SK-N-SH (cell line): ENCODE measurements at regions not wholly inside any gene's neighbourhood (a gene's known extent, or its start where the extent isn't known, plus 50 kb on each side); places are given as distances from the start of the nearest gene placed in this dataset.

Source experiments
- CTCF ChIA-PET: fragments of 300-600, 350-600 bp; formaldehyde crosslinking; extraction: SDS; loops from one replicate; lab custom pipeline; 2021; lab: Yijun Ruan, JAX
- POLR2A ChIA-PET: fragments of 350-600 bp; sonication (Branson Sonifier 250); formaldehyde crosslinking; extraction: SDS; loops from one replicate; lab custom pipeline; 2020; ENCODE audit warnings: antibody characterized with exemption, inconsistent platforms; lab: Yijun Ruan, JAX
- DNase-seq: peaks from one replicate; pipeline ENCODE4 v3.0.0; 2012
- H2AFZ ChIP-seq: fragments of 200-600 bp; sonication (generic); 2 replicates; pipeline ENCODE4 v1.8.1; 2016; ENCODE audit warnings: antibody characterized with exemption, mild to moderate bottlenecking, low read depth
- H3F3A ChIP-seq: fragments of 200-600 bp; sonication (generic); replicated peaks from 2 replicates; pipeline ENCODE3; 2016; ENCODE audit warnings: antibody characterized with exemption, mild to moderate bottlenecking; ENCODE audit not compliant: insufficient read depth
- H3K27ac ChIP-seq, 2 experiments: fragments of 200-500 bp in 1 of 2; fragments of 200-600 bp in 1 of 2; sonication (Bioruptor generic) in 1 of 2; sonication (generic), shearing (Covaris generic) in 1 of 2; 2 replicates each; pipeline versions ENCODE4 v1.5.1 to v1.6.1; 2014 to 2016; ENCODE audit warnings: low read depth in 2 of 2, inconsistent platforms in 1 of 2, low read length in 1 of 2, mild to moderate bottlenecking in 1 of 2, mixed read lengths in 1 of 2
- H3K27me3 ChIP-seq: fragments of 200-600 bp; sonication (generic), shearing (Covaris generic); 2 replicates; pipeline ENCODE4 v1.6.1; 2016; ENCODE audit warnings: mixed run types; ENCODE audit not compliant: insufficient read depth
- H3K36me3 ChIP-seq, 2 experiments: fragments of 200-500 bp in 1 of 2; fragments of 200-600 bp in 1 of 2; sonication (Bioruptor generic) in 1 of 2; sonication (generic) in 1 of 2; replicated peaks in 1 of 2; 2 replicates each; pipeline versions ENCODE3 to v1.5.1; 2014 to 2016; ENCODE audit warnings: low read length in 1 of 2, mild to moderate bottlenecking in 1 of 2; ENCODE audit not compliant: insufficient read depth in 2 of 2, control insufficient read depth in 1 of 2
- H3K4me1 ChIP-seq, 2 experiments: fragments of 200-500 bp in 1 of 2; fragments of 200-600 bp in 1 of 2; sonication (Bioruptor generic) in 1 of 2; sonication (generic), shearing (Covaris generic) in 1 of 2; 2 replicates each; pipeline versions ENCODE4 v1.5.1 to v1.6.1; 2014 to 2016; ENCODE audit warnings: low read depth in 1 of 2, low read length in 1 of 2, mixed run types in 1 of 2; ENCODE audit not compliant: insufficient read depth in 2 of 2, control insufficient read depth in 1 of 2
- H3K4me2 ChIP-seq: fragments of 200-600 bp; sonication (generic), shearing (Covaris generic); 2 replicates; pipeline ENCODE4 v1.6.1; 2017; ENCODE audit warnings: mixed run types
- H3K4me3 ChIP-seq, 2 experiments: fragments of 200-500 bp in 1 of 2; fragments of 200-600 bp in 1 of 2; sonication (Bioruptor generic) in 1 of 2; sonication (generic), shearing (Covaris generic) in 1 of 2; 2 replicates each; pipeline versions ENCODE4 v1.5.1 to v1.8.1; 2014 to 2016; ENCODE audit warnings: low read depth in 2 of 2, inconsistent platforms in 1 of 2, low read length in 1 of 2, mild to moderate bottlenecking in 1 of 2, mixed read lengths in 1 of 2, moderate library complexity in 1 of 2
- H3K79me2 ChIP-seq: fragments of 200-600 bp; sonication (generic); 2 replicates; pipeline ENCODE4 v1.8.1; 2017; ENCODE audit warnings: mild to moderate bottlenecking; ENCODE audit not compliant: insufficient read depth
- H3K9ac ChIP-seq: fragments of 200-600 bp; sonication (generic); 2 replicates; pipeline ENCODE4 v1.6.1; 2017; ENCODE audit warnings: mixed run types
- H3K9me2 ChIP-seq: fragments of 200-600 bp; sonication (generic); 2 replicates; pipeline ENCODE4 v1.6.1; 2017; ENCODE audit warnings: mixed run types
- H3K9me3 ChIP-seq: fragments of 200-600 bp; sonication (generic); 2 replicates; pipeline ENCODE4 v1.6.1; 2017; ENCODE audit warnings: mixed run types, mild to moderate bottlenecking, moderate library complexity
- H4K20me1 ChIP-seq: fragments of 200-600 bp; sonication (generic); 2 replicates; pipeline ENCODE4 v1.6.1; 2017; ENCODE audit warnings: mild to moderate bottlenecking, mixed run types; ENCODE audit not compliant: insufficient read depth
- EP300 ChIP-seq, 2 experiments: IDR thresholded peaks; 2 replicates each; pipeline versions ENCODE4 v1.4.0 to v1.6.1; 2012; ENCODE audit warnings: borderline replicate concordance in 1 of 2, low read depth in 1 of 2, low read length in 1 of 2
- EZH2phosphoT487 ChIP-seq: fragments of 200-600 bp; sonication (generic); IDR thresholded peaks from 2 replicates; pipeline ENCODE4 v1.6.1; 2017; ENCODE audit warnings: low read depth, mixed run types, mild to moderate bottlenecking, antibody characterized with exemption, moderate library complexity, borderline replicate concordance
- FOXJ3 ChIP-seq: sonication (generic); formaldehyde crosslinking; IDR thresholded peaks from 2 replicates; pipeline ENCODE4 v1.5.1; 2020; ENCODE audit warnings: mild to moderate bottlenecking, missing genetic modification reagents
- FOXM1 ChIP-seq: IDR thresholded peaks from 2 replicates; pipeline ENCODE4 v1.4.0; 2012; ENCODE audit warnings: low read depth, mild to moderate bottlenecking
- GABPA ChIP-seq: IDR thresholded peaks from 2 replicates; pipeline ENCODE4 v1.4.0; 2012; ENCODE audit warnings: low read depth, mild to moderate bottlenecking
- JUND ChIP-seq: IDR thresholded peaks from 2 replicates; pipeline ENCODE4 v1.4.0; 2012
- RAD21 ChIP-seq: IDR thresholded peaks from 2 replicates; pipeline ENCODE4 v1.6.1; 2012; ENCODE audit warnings: mild to moderate bottlenecking, low read length
- RCOR1 ChIP-seq: fragments of 150-350 bp; IDR thresholded peaks from 2 replicates; pipeline ENCODE4 v1.6.1; 2017; ENCODE audit warnings: antibody characterized with exemption, low read length
- SMC3 ChIP-seq: IDR thresholded peaks from 2 replicates; pipeline ENCODE4 v1.6.1; 2012; ENCODE audit warnings: low read depth, low read length, improper control_type of control experiment
- WGBS: methylation state at CpG from one replicate; pipeline ENCODE4 v1.1.6; 2017; ENCODE audit warnings: low lambda C conversion rate; 5-methylcytosine and 5-hydroxymethylcytosine counted together
- TF ChIP-seq, protein P1 (sequence below): fragments of 200-600 bp; sonication (generic); IDR thresholded peaks from 2 replicates; pipeline ENCODE4 v1.6.1; 2017; ENCODE audit warnings: antibody characterized with exemption, mild to moderate bottlenecking, moderate library complexity
- TF ChIP-seq, protein P2 (sequence below): IDR thresholded peaks from 2 replicates; pipeline ENCODE4 v1.4.0; 2012; ENCODE audit warnings: low read depth
- TF ChIP-seq, protein P3 (sequence below): IDR thresholded peaks from 2 replicates; pipeline ENCODE4 v1.6.1; 2012; ENCODE audit warnings: mild to moderate bottlenecking, low read depth, low read length, moderate library complexity
- TF ChIP-seq, protein P4 (sequence below): fragments of 150-350 bp; IDR thresholded peaks from 2 replicates; pipeline ENCODE4 v1.6.1; 2017; ENCODE audit warnings: antibody characterized with exemption, low read length, low read depth, borderline replicate concordance

DNA sequence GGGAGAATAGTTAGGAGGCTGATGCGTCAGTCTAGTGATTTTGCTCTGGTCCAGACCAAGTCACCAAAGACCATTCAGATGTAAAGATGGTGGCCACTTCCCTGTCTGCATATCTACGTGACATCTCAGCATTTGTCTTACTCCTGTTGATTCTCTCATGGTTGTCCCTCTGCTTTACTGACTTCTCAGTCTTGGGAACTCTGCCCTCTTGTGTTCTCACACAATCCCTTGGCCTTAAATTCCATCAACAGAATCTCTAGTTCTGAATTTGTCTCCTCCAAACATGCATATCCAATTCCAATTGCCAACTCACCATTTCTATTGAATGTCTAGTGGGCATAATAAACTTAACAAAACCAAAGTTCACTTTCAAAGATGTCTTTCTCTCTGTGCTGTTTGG lies 147.8 kb downstream of the SLC24A2 start:
- H3K4me2 ChIP-seq = no peak overlapping the region
- no peaks in the 10 kb centered on the region for H3K27me3 ChIP-seq
- H3K36me3 ChIP-seq = no peaks in the 10 kb centered on the region
- DNase-seq = no peak
- POLR2A ChIA-PET = no interaction called here
- H3K9me3 ChIP-seq = no peaks in the 10 kb centered on the region
- H3F3A ChIP-seq = no peaks in the 10 kb centered on the region
- no peaks in the 10 kb centered on the region for H3K4me1 ChIP-seq
- H2AFZ ChIP-seq = no peak overlapping the region
- TF ChIP-seq, protein P1, sequence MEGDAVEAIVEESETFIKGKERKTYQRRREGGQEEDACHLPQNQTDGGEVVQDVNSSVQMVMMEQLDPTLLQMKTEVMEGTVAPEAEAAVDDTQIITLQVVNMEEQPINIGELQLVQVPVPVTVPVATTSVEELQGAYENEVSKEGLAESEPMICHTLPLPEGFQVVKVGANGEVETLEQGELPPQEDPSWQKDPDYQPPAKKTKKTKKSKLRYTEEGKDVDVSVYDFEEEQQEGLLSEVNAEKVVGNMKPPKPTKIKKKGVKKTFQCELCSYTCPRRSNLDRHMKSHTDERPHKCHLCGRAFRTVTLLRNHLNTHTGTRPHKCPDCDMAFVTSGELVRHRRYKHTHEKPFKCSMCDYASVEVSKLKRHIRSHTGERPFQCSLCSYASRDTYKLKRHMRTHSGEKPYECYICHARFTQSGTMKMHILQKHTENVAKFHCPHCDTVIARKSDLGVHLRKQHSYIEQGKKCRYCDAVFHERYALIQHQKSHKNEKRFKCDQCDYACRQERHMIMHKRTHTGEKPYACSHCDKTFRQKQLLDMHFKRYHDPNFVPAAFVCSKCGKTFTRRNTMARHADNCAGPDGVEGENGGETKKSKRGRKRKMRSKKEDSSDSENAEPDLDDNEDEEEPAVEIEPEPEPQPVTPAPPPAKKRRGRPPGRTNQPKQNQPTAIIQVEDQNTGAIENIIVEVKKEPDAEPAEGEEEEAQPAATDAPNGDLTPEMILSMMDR = 0 out of 2 replicates have a peak, but pooled peaks have one; percentile 19
- TF ChIP-seq, protein P2, sequence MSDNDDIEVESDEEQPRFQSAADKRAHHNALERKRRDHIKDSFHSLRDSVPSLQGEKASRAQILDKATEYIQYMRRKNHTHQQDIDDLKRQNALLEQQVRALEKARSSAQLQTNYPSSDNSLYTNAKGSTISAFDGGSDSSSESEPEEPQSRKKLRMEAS = no peak
- TF ChIP-seq RAD21 (peak; percentile 48), SMC3 (peak; percentile 13; the same call in 1 of the 2 replicates), GABPA (no peak), FOXJ3 (CRISPR knock-in tag) (no peak), FOXM1 (no peak), JUND (no peak)
- TF ChIP-seq, protein P3, sequence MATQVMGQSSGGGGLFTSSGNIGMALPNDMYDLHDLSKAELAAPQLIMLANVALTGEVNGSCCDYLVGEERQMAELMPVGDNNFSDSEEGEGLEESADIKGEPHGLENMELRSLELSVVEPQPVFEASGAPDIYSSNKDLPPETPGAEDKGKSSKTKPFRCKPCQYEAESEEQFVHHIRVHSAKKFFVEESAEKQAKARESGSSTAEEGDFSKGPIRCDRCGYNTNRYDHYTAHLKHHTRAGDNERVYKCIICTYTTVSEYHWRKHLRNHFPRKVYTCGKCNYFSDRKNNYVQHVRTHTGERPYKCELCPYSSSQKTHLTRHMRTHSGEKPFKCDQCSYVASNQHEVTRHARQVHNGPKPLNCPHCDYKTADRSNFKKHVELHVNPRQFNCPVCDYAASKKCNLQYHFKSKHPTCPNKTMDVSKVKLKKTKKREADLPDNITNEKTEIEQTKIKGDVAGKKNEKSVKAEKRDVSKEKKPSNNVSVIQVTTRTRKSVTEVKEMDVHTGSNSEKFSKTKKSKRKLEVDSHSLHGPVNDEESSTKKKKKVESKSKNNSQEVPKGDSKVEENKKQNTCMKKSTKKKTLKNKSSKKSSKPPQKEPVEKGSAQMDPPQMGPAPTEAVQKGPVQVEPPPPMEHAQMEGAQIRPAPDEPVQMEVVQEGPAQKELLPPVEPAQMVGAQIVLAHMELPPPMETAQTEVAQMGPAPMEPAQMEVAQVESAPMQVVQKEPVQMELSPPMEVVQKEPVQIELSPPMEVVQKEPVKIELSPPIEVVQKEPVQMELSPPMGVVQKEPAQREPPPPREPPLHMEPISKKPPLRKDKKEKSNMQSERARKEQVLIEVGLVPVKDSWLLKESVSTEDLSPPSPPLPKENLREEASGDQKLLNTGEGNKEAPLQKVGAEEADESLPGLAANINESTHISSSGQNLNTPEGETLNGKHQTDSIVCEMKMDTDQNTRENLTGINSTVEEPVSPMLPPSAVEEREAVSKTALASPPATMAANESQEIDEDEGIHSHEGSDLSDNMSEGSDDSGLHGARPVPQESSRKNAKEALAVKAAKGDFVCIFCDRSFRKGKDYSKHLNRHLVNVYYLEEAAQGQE = no peak
- no peak overlapping the region for H3K9ac ChIP-seq
- no peak overlapping the region for H3K4me3 ChIP-seq
- no peaks in the 10 kb centered on the region for H3K9me2 ChIP-seq
- 39% methylated on average over 2 of the region's 2 CpGs for WGBS
- no peaks in the 10 kb centered on the region for H3K79me2 ChIP-seq
- no peak overlapping the region for H3K27ac ChIP-seq
- CTCF ChIA-PET = interaction anchor here (1.0 to 2.9 kb wide), 10 partner anchors 10 to 281 kb away, joined by 3 to 19 read pairs (median 8); no protein-coding TSS in a partner anchor
- H4K20me1 ChIP-seq = no peaks in the 10 kb centered on the region

DNA sequence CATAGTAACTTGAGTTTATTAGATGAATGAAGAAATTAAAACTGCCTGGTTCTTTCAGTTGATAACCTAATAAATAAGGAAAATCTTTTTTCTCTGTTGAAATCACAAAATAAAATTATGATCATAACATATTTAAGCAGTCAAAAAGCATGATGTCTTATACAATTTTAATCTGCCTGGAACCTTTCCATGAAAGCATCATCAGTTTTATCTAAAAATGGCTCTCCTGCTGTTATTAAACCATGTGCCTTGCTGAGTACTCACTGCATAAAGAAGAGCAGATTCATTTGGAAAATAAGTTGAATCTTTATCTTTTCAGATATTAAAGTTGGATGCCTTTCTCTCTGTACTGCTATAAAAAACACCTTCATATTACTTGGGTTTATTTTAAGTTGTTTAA lies 148.8 kb downstream of the SLC24A2 start:
- peaks cover 0 to 3% of the 10 kb centered on the region in 2 experiments; a peak in 1 of 4 replicates for H3K4me1 ChIP-seq
- no peak overlapping the region for H3K9ac ChIP-seq
- H3K79me2 ChIP-seq = no peaks in the 10 kb centered on the region
- ChIA-PET CTCF (interaction anchor here (1.0 to 2.9 kb wide), 3 partner anchors 11 to 175 kb away, joined by 3 to 15 read pairs (median 3); no protein-coding TSS in a partner anchor), POLR2A (no interaction called here)
- H3K36me3 ChIP-seq = no peaks in the 10 kb centered on the region
- no peaks in the 10 kb centered on the region for H3F3A ChIP-seq
- H3K4me3 ChIP-seq = no peak overlapping the region
- no peak for TF ChIP-seq EZH2phosphoT487
- no peak for TF ChIP-seq JUND
- TF ChIP-seq, protein P2 = no peak
- no peak for TF ChIP-seq GABPA
- TF ChIP-seq, protein P1 = no peak
- no peak for TF ChIP-seq RCOR1
- TF ChIP-seq, protein P4, sequence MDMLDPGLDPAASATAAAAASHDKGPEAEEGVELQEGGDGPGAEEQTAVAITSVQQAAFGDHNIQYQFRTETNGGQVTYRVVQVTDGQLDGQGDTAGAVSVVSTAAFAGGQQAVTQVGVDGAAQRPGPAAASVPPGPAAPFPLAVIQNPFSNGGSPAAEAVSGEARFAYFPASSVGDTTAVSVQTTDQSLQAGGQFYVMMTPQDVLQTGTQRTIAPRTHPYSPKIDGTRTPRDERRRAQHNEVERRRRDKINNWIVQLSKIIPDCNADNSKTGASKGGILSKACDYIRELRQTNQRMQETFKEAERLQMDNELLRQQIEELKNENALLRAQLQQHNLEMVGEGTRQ = no peak
- TF ChIP-seq EP300 (IDR thresholded peaks at IDR 0.05; ENCODE audit: borderline replicate concordance in 1 of 2, low read depth in 1 of 2, low read length in 1 of 2) = no peak
- H3K9me2 ChIP-seq = no peaks in the 10 kb centered on the region
- H2AFZ ChIP-seq = no peak overlapping the region
- H3K9me3 ChIP-seq = no peaks in the 10 kb centered on the region
- no peaks in the 10 kb centered on the region for H3K27me3 ChIP-seq
- H3K27ac ChIP-seq = no peak overlapping the region
- no peak for DNase-seq
- no peak overlapping the region for H3K4me2 ChIP-seq
- H4K20me1 ChIP-seq = no peaks in the 10 kb centered on the region
